H9 (cell line): ENCODE measurements at regions not wholly inside any gene's neighbourhood (a gene's known extent, or its start where the extent isn't known, plus 50 kb on each side); places are given as distances from the start of the nearest gene placed in this dataset.

Source experiments
- DNase-seq: peaks from one replicate; pipeline ENCODE4 v3.0.0-alpha.2; 2017
- H2AFZ ChIP-seq: one replicate; pipeline ENCODE4 v1.6.1; 2013; ENCODE audit warnings: mild to moderate bottlenecking, low read length, control low read depth, moderate library complexity
- H2AK5ac ChIP-seq: 2 replicates; pipeline ENCODE4 v1.6.1; 2013; ENCODE audit warnings: low read length, control low read depth, mixed read lengths; ENCODE audit not compliant: insufficient read length
- H2BK120ac ChIP-seq: one replicate; pipeline ENCODE4 v1.6.1; 2013; ENCODE audit warnings: low read depth, mild to moderate bottlenecking, low read length, control low read depth, inconsistent platforms; ENCODE audit not compliant: poor library complexity, severe bottlenecking
- H2BK12ac ChIP-seq: 2 replicates; pipeline ENCODE4 v1.6.1; 2013; ENCODE audit warnings: low read length, control low read depth, mixed read lengths, low read depth; ENCODE audit not compliant: insufficient read length
- H2BK15ac ChIP-seq: 2 replicates; pipeline ENCODE4 v1.6.1; 2013; ENCODE audit warnings: low read depth, low read length, control low read depth
- H2BK20ac ChIP-seq: one replicate; pipeline ENCODE4 v1.6.1; 2013; ENCODE audit warnings: low read depth, mild to moderate bottlenecking, low read length, control low read depth, inconsistent platforms; ENCODE audit not compliant: poor library complexity, severe bottlenecking
- H2BK5ac ChIP-seq: 2 replicates; pipeline ENCODE4 v1.6.1; 2013; ENCODE audit warnings: low read length, control low read depth, mixed read lengths; ENCODE audit not compliant: insufficient read length
- H3K14ac ChIP-seq: 2 replicates; pipeline ENCODE4 v1.6.1; 2013; ENCODE audit warnings: low read length, control low read depth; ENCODE audit not compliant: insufficient read depth
- H3K18ac ChIP-seq: 2 replicates; pipeline ENCODE4 v1.6.1; 2013; ENCODE audit warnings: low read depth, mild to moderate bottlenecking, mixed read lengths, low read length, control low read depth; ENCODE audit not compliant: insufficient read length
- H3K23ac ChIP-seq: 2 replicates; pipeline ENCODE4 v1.6.1; 2013; ENCODE audit warnings: low read length, control low read depth, mixed read lengths, low read depth; ENCODE audit not compliant: insufficient read length
- H3K23me2 ChIP-seq: 2 replicates; pipeline ENCODE4 v1.6.1; 2013; ENCODE audit warnings: low read depth, mild to moderate bottlenecking, mixed read lengths, low read length, control low read depth; ENCODE audit not compliant: insufficient read length, poor library complexity, severe bottlenecking
- H3K27ac ChIP-seq: 2 replicates; pipeline ENCODE4 v1.5.1; 2013; ENCODE audit warnings: low read length, control low read depth, mixed read lengths, low read depth; ENCODE audit not compliant: insufficient read length
- H3K27me3 ChIP-seq: 2 replicates; pipeline ENCODE4 v1.6.1; 2013; ENCODE audit warnings: low read length, control low read depth, inconsistent platforms; ENCODE audit not compliant: insufficient read depth
- H3K4ac ChIP-seq: 2 replicates; pipeline ENCODE4 v1.6.1; 2013; ENCODE audit warnings: low read depth, mild to moderate bottlenecking, control low read depth, inconsistent platforms, low read length, moderate library complexity
- H3K4me1 ChIP-seq: 2 replicates; pipeline ENCODE4 v1.6.1; 2013; ENCODE audit warnings: low read length, control low read depth, inconsistent platforms; ENCODE audit not compliant: insufficient read depth
- H3K4me2 ChIP-seq: 2 replicates; pipeline ENCODE4 v1.6.1; 2013; ENCODE audit warnings: low read length, control low read depth, mixed read lengths; ENCODE audit not compliant: insufficient read length, insufficient read depth
- H3K56ac ChIP-seq: 2 replicates; pipeline ENCODE4 v1.6.1; 2013; ENCODE audit warnings: low read depth, mild to moderate bottlenecking, mixed read lengths, low read length, control low read depth; ENCODE audit not compliant: insufficient read length
- H3K79me1 ChIP-seq: 2 replicates; pipeline ENCODE4 v1.6.1; 2013; ENCODE audit warnings: low read depth, mild to moderate bottlenecking, moderate library complexity, low read length, control low read depth, inconsistent platforms; ENCODE audit not compliant: insufficient read depth, poor library complexity, severe bottlenecking
- H3K79me2 ChIP-seq: 2 replicates; pipeline ENCODE4 v1.6.1; 2013; ENCODE audit warnings: low read length, control low read depth, inconsistent platforms; ENCODE audit not compliant: insufficient read depth
- H3K9ac ChIP-seq: 2 replicates; pipeline ENCODE4 v1.6.1; 2013; ENCODE audit warnings: low read length, control low read depth, mixed read lengths; ENCODE audit not compliant: insufficient read length; ENCODE audit errors: extremely low read depth
- H3K9me3 ChIP-seq: one replicate; pipeline ENCODE4 v1.6.1; 2013; ENCODE audit warnings: low read depth, low read length, inconsistent platforms; ENCODE audit not compliant: control insufficient read depth
- H3T11ph ChIP-seq: one replicate; pipeline ENCODE4 v1.6.1; 2013; ENCODE audit warnings: mild to moderate bottlenecking, low read length, control low read depth, inconsistent platforms
- H4K20me1 ChIP-seq: one replicate; pipeline ENCODE4 v1.6.1; 2013; ENCODE audit not compliant: control insufficient read depth, insufficient read length, insufficient read depth
- H4K5ac ChIP-seq: 2 replicates; pipeline ENCODE4 v1.6.1; 2013; ENCODE audit warnings: low read depth, mild to moderate bottlenecking, mixed read lengths, low read length, control low read depth; ENCODE audit not compliant: insufficient read length
- H4K8ac ChIP-seq: replicated peaks from 2 replicates; pipeline ENCODE4 v1.6.1; 2013; ENCODE audit warnings: low read length, control low read depth, mixed read lengths, low read depth; ENCODE audit not compliant: insufficient read length
- H4K91ac ChIP-seq: 2 replicates; pipeline ENCODE4 v1.6.1; 2013; ENCODE audit warnings: low read depth, mild to moderate bottlenecking, moderate library complexity, mixed read lengths, low read length, control low read depth; ENCODE audit not compliant: insufficient read length
- H3K27ac Mint-ChIP-seq, 3 experiments: 2 replicates in 2 of 3; 3 replicates in 1 of 3; pipeline ENCODE4 v1.8.0; 2020 to 2021; ENCODE audit warnings: mixed read lengths in 3 of 3, mild to moderate bottlenecking in 1 of 3, moderate library complexity in 1 of 3
- H3K27me3 Mint-ChIP-seq: 2 replicates; pipeline ENCODE4 v1.8.0; 2021; ENCODE audit warnings: low read depth, mild to moderate bottlenecking, moderate library complexity, mixed read lengths
- H3K36me3 Mint-ChIP-seq, 3 experiments: 2 replicates in 2 of 3; 3 replicates in 1 of 3; pipeline ENCODE4 v1.8.0; 2020 to 2021; ENCODE audit warnings: low read depth in 3 of 3, mixed read lengths in 3 of 3; ENCODE audit not compliant: insufficient read depth in 1 of 3
- H3K4me1 Mint-ChIP-seq, 2 experiments: 2 replicates each; pipeline ENCODE4 v1.8.0; 2020; ENCODE audit warnings: mixed read lengths in 2 of 2
- H3K4me3 Mint-ChIP-seq, 2 experiments: 2 replicates in 1 of 2; 3 replicates in 1 of 2; pipeline ENCODE4 v1.8.0; 2020 to 2021; ENCODE audit warnings: mild to moderate bottlenecking in 2 of 2, mixed read lengths in 2 of 2, moderate library complexity in 1 of 2
- H3K9me3 Mint-ChIP-seq, 2 experiments: 2 replicates in 1 of 2; 3 replicates in 1 of 2; pipeline ENCODE4 v1.8.0; 2020; ENCODE audit warnings: mild to moderate bottlenecking in 2 of 2, mixed read lengths in 2 of 2, moderate library complexity in 1 of 2
- WGBS: extraction: QIAGEN DNeasy Blood & Tissue Kit; methylation state at CpG from one replicate; pipeline ENCODE4 v1.1.7; 2013; ENCODE audit warnings: missing lambda C conversion rate, low lambda C conversion rate, mixed read lengths; ENCODE audit not compliant: insufficient read length; ENCODE audit errors: extremely low coverage; 5-methylcytosine and 5-hydroxymethylcytosine counted together
- TF ChIP-seq, protein P1 (sequence below): fragments of 200-600 bp; sonication (generic); conservative IDR thresholded peaks from 3 replicates; pipeline ENCODE4 v1.8.0; 2021; ENCODE audit warnings: antibody characterized with exemption, mild to moderate bottlenecking

DNA sequence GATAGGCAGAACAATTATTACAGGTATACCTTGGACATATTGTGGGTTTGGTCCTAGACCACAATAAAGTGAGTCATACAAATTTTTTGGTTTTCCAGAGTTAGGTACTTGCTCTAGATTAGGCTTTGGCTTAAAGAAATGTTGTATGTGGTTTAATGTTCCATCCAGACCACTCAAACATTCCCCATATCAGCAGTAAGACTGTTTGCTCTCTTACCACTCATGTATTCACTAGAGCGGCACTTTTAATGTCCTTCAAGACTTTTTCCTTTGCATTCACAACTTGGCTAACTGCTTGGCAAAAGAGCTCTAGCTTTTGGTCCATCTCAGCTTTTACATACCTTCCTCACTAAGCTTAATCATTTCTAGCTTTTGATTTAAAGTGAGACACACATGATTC, 250.5 kb upstream of the SETMAR start:
- Histone ChIP-seq H2BK5ac (no peak overlapping the region), H3K4ac (no peak overlapping the region), H4K5ac (no peak overlapping the region), H3K14ac (no peak overlapping the region), H2BK120ac (no peak overlapping the region), H3K27me3 (no peaks in the 10 kb centered on the region), H3K79me1 (no peaks in the 10 kb centered on the region), H2AK5ac (no peak overlapping the region), H2BK12ac (no peak overlapping the region), H3K9me3 (no peaks in the 10 kb centered on the region), H2AFZ (no peak overlapping the region), H3T11ph (no peak overlapping the region), H4K91ac (no peak overlapping the region), H2BK20ac (no peak overlapping the region), H4K8ac (no peak overlapping the region), H3K9ac (no peak overlapping the region), H3K23me2 (no peaks in the 10 kb centered on the region), H4K20me1 (no peaks in the 10 kb centered on the region), H3K79me2 (no peaks in the 10 kb centered on the region), H3K4me2 (no peak overlapping the region), H3K18ac (no peak overlapping the region), H3K56ac (no peak overlapping the region), H3K27ac (no peak overlapping the region), H3K23ac (no peak overlapping the region), H2BK15ac (no peak overlapping the region), H3K4me1 (no peaks in the 10 kb centered on the region)
- Mint-ChIP-seq H3K4me3 (no peak overlapping the region), H3K27ac (no peak overlapping the region), H3K9me3 (no peaks in the 10 kb centered on the region), H3K36me3 (no peaks in the 10 kb centered on the region), H3K4me1 (no peaks in the 10 kb centered on the region), H3K27me3 (no peaks in the 10 kb centered on the region)
- TF ChIP-seq, protein P1, sequence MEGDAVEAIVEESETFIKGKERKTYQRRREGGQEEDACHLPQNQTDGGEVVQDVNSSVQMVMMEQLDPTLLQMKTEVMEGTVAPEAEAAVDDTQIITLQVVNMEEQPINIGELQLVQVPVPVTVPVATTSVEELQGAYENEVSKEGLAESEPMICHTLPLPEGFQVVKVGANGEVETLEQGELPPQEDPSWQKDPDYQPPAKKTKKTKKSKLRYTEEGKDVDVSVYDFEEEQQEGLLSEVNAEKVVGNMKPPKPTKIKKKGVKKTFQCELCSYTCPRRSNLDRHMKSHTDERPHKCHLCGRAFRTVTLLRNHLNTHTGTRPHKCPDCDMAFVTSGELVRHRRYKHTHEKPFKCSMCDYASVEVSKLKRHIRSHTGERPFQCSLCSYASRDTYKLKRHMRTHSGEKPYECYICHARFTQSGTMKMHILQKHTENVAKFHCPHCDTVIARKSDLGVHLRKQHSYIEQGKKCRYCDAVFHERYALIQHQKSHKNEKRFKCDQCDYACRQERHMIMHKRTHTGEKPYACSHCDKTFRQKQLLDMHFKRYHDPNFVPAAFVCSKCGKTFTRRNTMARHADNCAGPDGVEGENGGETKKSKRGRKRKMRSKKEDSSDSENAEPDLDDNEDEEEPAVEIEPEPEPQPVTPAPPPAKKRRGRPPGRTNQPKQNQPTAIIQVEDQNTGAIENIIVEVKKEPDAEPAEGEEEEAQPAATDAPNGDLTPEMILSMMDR = no peak
- DNase-seq = no peak
- WGBS = no CpG with 5 or more reads among the region's 1 CpG
